DND-41 (cell line): ENCODE measurements at regions not wholly inside any gene's neighbourhood (a gene's known extent, or its start where the extent isn't known, plus 50 kb on each side); places are given as distances from the start of the nearest gene placed in this dataset.
A peak's percentile ranks its signal among the peaks of the same experiment; 100 is the strongest.

ENCODE experiments used
- ATAC-seq: fragments of 200-7000 bp; cut with Tn5 transposase; 3 replicates; pipeline ENCODE4 v1.9.1; 2021; ENCODE audit warnings: low read depth; ENCODE audit not compliant: insufficient read depth
- DNase-seq: peaks from one replicate; pipeline ENCODE4 v3.0.0-alpha.2; 2020
- H2AFZ ChIP-seq: 2 replicates; pipeline ENCODE4 v1.6.0; 2012; ENCODE audit warnings: low read depth, low read length
- H3K27ac ChIP-seq: 2 replicates; pipeline ENCODE4 v1.5.1; 2012; ENCODE audit warnings: low read length, inconsistent platforms
- H3K27me3 ChIP-seq: fragments of 200-600 bp; sonication (generic); 2 replicates; pipeline ENCODE4 v1.6.0; 2012; ENCODE audit warnings: low read length, mild to moderate bottlenecking, inconsistent platforms; ENCODE audit not compliant: insufficient read depth, poor library complexity
- H3K36me3 ChIP-seq: 2 replicates; pipeline ENCODE4 v1.5.1; 2012; ENCODE audit warnings: low read length, inconsistent platforms; ENCODE audit not compliant: insufficient read depth
- H3K4me1 ChIP-seq: 2 replicates; pipeline ENCODE4 v1.5.1; 2012; ENCODE audit warnings: mild to moderate bottlenecking, low read length; ENCODE audit not compliant: insufficient read depth
- H3K4me2 ChIP-seq: 2 replicates; pipeline ENCODE4 v1.6.0; 2012; ENCODE audit warnings: mild to moderate bottlenecking, moderate library complexity, low read length, inconsistent platforms; ENCODE audit not compliant: insufficient read depth
- H3K4me3 ChIP-seq, 2 experiments: fragments of 200-600 bp in 1 of 2; shearing (Covaris generic) in 1 of 2; 2 replicates each; pipeline ENCODE4 v1.5.1; 2012 to 2016; ENCODE audit warnings: inconsistent platforms in 2 of 2, low read length in 2 of 2, mild to moderate bottlenecking in 2 of 2, low read depth in 1 of 2, moderate library complexity in 1 of 2
- H3K79me2 ChIP-seq: 2 replicates; pipeline ENCODE4 v1.6.0; 2012; ENCODE audit warnings: low read length, inconsistent platforms; ENCODE audit not compliant: insufficient read depth
- H3K9ac ChIP-seq: 2 replicates; pipeline ENCODE4 v1.6.0; 2012; ENCODE audit warnings: low read depth, mild to moderate bottlenecking, inconsistent platforms, low read length, moderate library complexity
- H3K9me3 ChIP-seq: 2 replicates; pipeline ENCODE4 v1.5.1; 2012; ENCODE audit warnings: low read length, moderate library complexity, mild to moderate bottlenecking, inconsistent platforms; ENCODE audit not compliant: insufficient read depth, severe bottlenecking
- H4K20me1 ChIP-seq: 2 replicates; pipeline ENCODE4 v1.6.0; 2012; ENCODE audit warnings: low read length; ENCODE audit not compliant: insufficient read depth
- EZH2 ChIP-seq: IDR thresholded peaks from 3 replicates; pipeline ENCODE4 v1.6.1; 2012; ENCODE audit warnings: borderline replicate concordance, low read depth, mild to moderate bottlenecking, moderate library complexity, low read length, inconsistent platforms; ENCODE audit not compliant: severe bottlenecking
- TF ChIP-seq, protein P1 (sequence below): IDR thresholded peaks from 2 replicates; pipeline ENCODE4 v1.5.1; 2012; ENCODE audit warnings: borderline replicate concordance, low read length, moderate library complexity, mild to moderate bottlenecking; ENCODE audit not compliant: poor library complexity, severe bottlenecking; ENCODE audit errors: extremely low read depth

DNA sequence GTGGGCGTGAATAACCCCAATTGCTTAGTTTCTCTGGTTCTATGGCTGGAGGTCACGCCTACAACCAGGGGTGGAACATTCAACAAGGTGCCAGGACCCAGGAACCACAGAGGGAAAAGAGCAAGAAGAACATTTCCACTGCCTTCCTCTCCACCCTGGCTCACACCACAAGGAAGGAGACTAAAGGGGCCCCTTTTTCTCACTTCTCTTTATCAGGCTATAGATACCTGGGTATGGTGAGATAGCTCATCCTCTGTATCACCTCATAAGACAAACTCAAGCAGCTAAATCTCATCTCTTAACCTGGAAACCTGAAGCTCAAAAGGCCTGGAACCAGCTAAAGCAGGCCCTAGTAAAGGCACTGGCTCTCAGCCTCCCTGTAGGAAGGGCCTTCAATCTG, 438.8 kb upstream of the OLFM3 start:
- ATAC-seq (no peak), DNase-seq (no peak)
- Histone ChIP-seq H2AFZ (no peak overlapping the region), H3K4me1 (no peaks in the 10 kb centered on the region), H3K79me2 (no peaks in the 10 kb centered on the region), H3K27me3 (no peaks in the 10 kb centered on the region), H4K20me1 (no peaks in the 10 kb centered on the region), H3K36me3 (no peaks in the 10 kb centered on the region), H3K4me2 (no peak overlapping the region), H3K4me3 (no peak overlapping the region), H3K9ac (no peak overlapping the region), H3K27ac (no peak overlapping the region), H3K9me3 (no peaks in the 10 kb centered on the region)
- no peak for TF ChIP-seq EZH2
- TF ChIP-seq, protein P1, sequence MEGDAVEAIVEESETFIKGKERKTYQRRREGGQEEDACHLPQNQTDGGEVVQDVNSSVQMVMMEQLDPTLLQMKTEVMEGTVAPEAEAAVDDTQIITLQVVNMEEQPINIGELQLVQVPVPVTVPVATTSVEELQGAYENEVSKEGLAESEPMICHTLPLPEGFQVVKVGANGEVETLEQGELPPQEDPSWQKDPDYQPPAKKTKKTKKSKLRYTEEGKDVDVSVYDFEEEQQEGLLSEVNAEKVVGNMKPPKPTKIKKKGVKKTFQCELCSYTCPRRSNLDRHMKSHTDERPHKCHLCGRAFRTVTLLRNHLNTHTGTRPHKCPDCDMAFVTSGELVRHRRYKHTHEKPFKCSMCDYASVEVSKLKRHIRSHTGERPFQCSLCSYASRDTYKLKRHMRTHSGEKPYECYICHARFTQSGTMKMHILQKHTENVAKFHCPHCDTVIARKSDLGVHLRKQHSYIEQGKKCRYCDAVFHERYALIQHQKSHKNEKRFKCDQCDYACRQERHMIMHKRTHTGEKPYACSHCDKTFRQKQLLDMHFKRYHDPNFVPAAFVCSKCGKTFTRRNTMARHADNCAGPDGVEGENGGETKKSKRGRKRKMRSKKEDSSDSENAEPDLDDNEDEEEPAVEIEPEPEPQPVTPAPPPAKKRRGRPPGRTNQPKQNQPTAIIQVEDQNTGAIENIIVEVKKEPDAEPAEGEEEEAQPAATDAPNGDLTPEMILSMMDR = no peak

DNA sequence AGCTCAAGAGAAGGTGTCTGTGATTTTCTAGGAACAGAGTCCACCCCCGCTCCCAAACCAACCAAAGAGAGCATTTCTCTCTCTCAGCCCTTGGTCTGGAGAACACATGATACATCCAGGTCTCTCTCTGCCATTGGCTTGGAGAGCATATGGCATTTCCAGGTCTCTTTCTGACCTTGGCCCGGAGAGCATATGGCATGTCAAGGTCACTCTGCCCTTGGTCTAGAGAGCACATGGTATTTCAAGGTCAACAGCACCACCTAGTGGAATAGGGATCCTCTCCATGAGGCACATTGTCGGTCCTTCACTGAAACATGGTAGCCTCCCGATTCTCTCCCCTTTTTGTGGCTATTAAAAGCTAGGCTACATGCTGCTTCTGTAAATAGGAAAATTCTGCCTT, 437.7 kb upstream of the OLFM3 start:
- Histone ChIP-seq H3K27me3 (no peaks in the 10 kb centered on the region), H3K36me3 (no peaks in the 10 kb centered on the region), H2AFZ (no peak overlapping the region), H3K4me1 (no peaks in the 10 kb centered on the region), H3K79me2 (no peaks in the 10 kb centered on the region), H3K4me3 (no peak overlapping the region), H3K27ac (no peak overlapping the region), H3K9me3 (no peaks in the 10 kb centered on the region), H3K4me2 (no peak overlapping the region), H3K9ac (no peak overlapping the region), H4K20me1 (no peaks in the 10 kb centered on the region)
- DNase-seq (peak; percentile 48), ATAC-seq (peak; percentile 72)
- TF ChIP-seq, protein P1 = peak; percentile 73
- TF ChIP-seq EZH2 = no peak

DNA sequence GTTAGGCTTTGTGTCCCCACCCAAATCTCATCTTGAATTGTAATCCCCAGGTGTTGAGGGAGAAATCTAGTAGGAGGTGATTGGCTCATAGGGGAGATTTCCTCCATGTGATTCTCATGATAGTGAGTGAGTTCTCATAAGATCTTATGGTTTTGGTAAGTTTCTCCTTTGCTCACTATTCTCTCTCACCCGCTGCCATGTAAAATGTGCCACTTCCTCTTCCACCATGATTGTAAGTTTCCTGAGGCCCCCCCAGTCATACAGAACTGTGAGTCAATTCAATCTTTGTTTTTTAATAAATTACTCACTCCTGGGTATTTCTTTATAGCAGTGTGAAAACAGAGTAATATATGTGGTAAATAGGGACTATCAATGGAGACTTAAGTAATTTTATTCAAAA, 434.5 kb upstream of the OLFM3 start:
- H3K9me3 ChIP-seq = no peaks in the 10 kb centered on the region
- no peak for TF ChIP-seq EZH2
- TF ChIP-seq, protein P1 = no peak
- no peak for ATAC-seq

DNA sequence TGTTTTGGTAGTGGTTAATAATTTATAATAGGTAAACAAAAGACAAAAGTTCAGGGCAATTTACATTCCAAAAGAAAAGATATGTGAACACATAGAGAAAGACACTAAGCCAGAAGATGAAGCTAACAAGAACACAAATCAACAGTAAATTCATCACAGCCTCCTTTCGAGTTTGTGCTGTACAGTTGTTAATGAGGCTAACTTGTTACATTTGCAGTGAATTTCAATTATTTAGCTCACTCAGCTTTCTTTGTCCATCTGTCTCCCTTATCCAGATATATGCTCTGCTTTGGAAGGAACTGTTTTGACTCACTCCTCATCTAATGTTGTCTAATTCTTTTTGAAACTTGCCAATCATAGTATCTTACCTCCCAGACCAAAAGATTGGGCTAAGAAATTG, 423.3 kb upstream of the OLFM3 start:
- TF ChIP-seq EZH2 = no peak
- TF ChIP-seq, protein P1 = no peak
- Histone ChIP-seq H3K79me2 (no peaks in the 10 kb centered on the region), H3K4me2 (no peak overlapping the region), H3K9ac (no peak overlapping the region), H2AFZ (no peak overlapping the region), H3K27ac (no peak overlapping the region), H4K20me1 (no peaks in the 10 kb centered on the region), H3K4me1 (no peaks in the 10 kb centered on the region), H3K9me3 (no peaks in the 10 kb centered on the region), H3K36me3 (no peaks in the 10 kb centered on the region), H3K4me3 (no peak overlapping the region), H3K27me3 (no peaks in the 10 kb centered on the region)
- DNase-seq (no peak), ATAC-seq (no peak)

More for the DNA sequence above, 434.5 kb upstream of the OLFM3 start:
- Histone ChIP-seq H3K4me1 (no peaks in the 10 kb centered on the region), H3K79me2 (no peaks in the 10 kb centered on the region), H3K27ac (no peak overlapping the region), H3K36me3 (no peaks in the 10 kb centered on the region), H4K20me1 (no peaks in the 10 kb centered on the region), H3K27me3 (no peaks in the 10 kb centered on the region), H3K4me3 (no peak overlapping the region), H3K4me2 (no peak overlapping the region), H3K9ac (no peak overlapping the region), H2AFZ (no peak overlapping the region)
- DNase-seq = no peak
